Astrocyte (in vitro differentiated cells and primary cell): ENCODE measurements at regions not wholly inside any gene's neighbourhood (a gene's known extent, or its start where the extent isn't known, plus 50 kb on each side); places are given as distances from the start of the nearest gene placed in this dataset.

ENCODE experiments used
- DNase-seq: peaks from one replicate; pipeline ENCODE4 v3.0.0-alpha.2; 2010; ENCODE audit warnings: low read depth
- FAIRE-seq: peaks from 2 replicates; lab custom pipeline; 2011; peaks lifted over from hg19 to GRCh38; lab: Jason Lieb, UNC
- H2AFZ ChIP-seq: 2 replicates; pipeline ENCODE4 v1.6.0; 2012; ENCODE audit warnings: low read depth, low read length, inconsistent platforms
- H3K27ac ChIP-seq: 2 replicates; pipeline ENCODE4 v1.5.1; 2011; ENCODE audit warnings: low read depth, low read length, inconsistent platforms
- H3K27me3 ChIP-seq: 2 replicates; pipeline ENCODE4 v1.6.0; 2011; ENCODE audit warnings: low read length, inconsistent platforms; ENCODE audit not compliant: insufficient read depth
- H3K36me3 ChIP-seq: 2 replicates; pipeline ENCODE4 v1.5.1; 2011; ENCODE audit warnings: low read length, inconsistent platforms; ENCODE audit not compliant: insufficient read depth
- H3K4me1 ChIP-seq: 2 replicates; pipeline ENCODE4 v1.5.1; 2011; ENCODE audit warnings: low read length, inconsistent platforms; ENCODE audit not compliant: insufficient read depth
- H3K4me2 ChIP-seq: 2 replicates; pipeline ENCODE4 v1.6.0; 2012; ENCODE audit warnings: low read length, inconsistent platforms
- H3K4me3 ChIP-seq: 2 replicates; pipeline ENCODE4 v1.5.1; 2011; ENCODE audit warnings: low read depth, mild to moderate bottlenecking, low read length, inconsistent platforms; ENCODE audit not compliant: insufficient read depth
- H3K79me2 ChIP-seq: 2 replicates; pipeline ENCODE4 v1.6.0; 2012; ENCODE audit warnings: mild to moderate bottlenecking, low read length, inconsistent platforms; ENCODE audit not compliant: insufficient read depth
- H3K9ac ChIP-seq: 2 replicates; pipeline ENCODE4 v1.6.0; 2012; ENCODE audit warnings: mild to moderate bottlenecking, low read length, inconsistent platforms
- H3K9me3 ChIP-seq: 2 replicates; pipeline ENCODE4 v1.5.1; 2012; ENCODE audit warnings: low read depth, mild to moderate bottlenecking, low read length, inconsistent platforms; ENCODE audit not compliant: insufficient read depth
- H4K20me1 ChIP-seq: 2 replicates; pipeline ENCODE4 v1.6.0; 2012; ENCODE audit warnings: low read length, inconsistent platforms; ENCODE audit not compliant: insufficient read depth
- H3K27ac Mint-ChIP-seq: one replicate; pipeline ENCODE4 v1.8.0; 2021; ENCODE audit warnings: mild to moderate bottlenecking, mixed read lengths; ENCODE audit not compliant: unreplicated experiment
- H3K27me3 Mint-ChIP-seq: one replicate; pipeline ENCODE4 v1.8.0; 2021; ENCODE audit warnings: low read depth, mixed read lengths; ENCODE audit not compliant: unreplicated experiment
- H3K36me3 Mint-ChIP-seq: one replicate; pipeline ENCODE4 v1.8.0; 2021; ENCODE audit warnings: low read depth, mixed read lengths; ENCODE audit not compliant: unreplicated experiment
- H3K4me1 Mint-ChIP-seq: one replicate; pipeline ENCODE4 v1.8.0; 2021; ENCODE audit warnings: low read depth, mixed read lengths; ENCODE audit not compliant: unreplicated experiment
- H3K4me3 Mint-ChIP-seq: one replicate; pipeline ENCODE4 v1.8.0; 2021; ENCODE audit warnings: mild to moderate bottlenecking, moderate library complexity, mixed read lengths; ENCODE audit not compliant: unreplicated experiment
- H3K9me3 Mint-ChIP-seq: one replicate; pipeline ENCODE4 v1.8.0; 2021; ENCODE audit warnings: mild to moderate bottlenecking, mixed read lengths; ENCODE audit not compliant: unreplicated experiment
- EZH2 ChIP-seq: IDR thresholded peaks from 2 replicates; pipeline ENCODE4 v1.6.1; 2012; ENCODE audit warnings: mild to moderate bottlenecking, low read length, inconsistent platforms; ENCODE audit not compliant: insufficient read depth
- TF ChIP-seq, protein P1 (sequence below): IDR thresholded peaks from 2 replicates; pipeline ENCODE4 v1.5.1; 2011; ENCODE audit warnings: low read depth, mild to moderate bottlenecking, inconsistent platforms, low read length, moderate library complexity; ENCODE audit not compliant: insufficient read depth

DNA sequence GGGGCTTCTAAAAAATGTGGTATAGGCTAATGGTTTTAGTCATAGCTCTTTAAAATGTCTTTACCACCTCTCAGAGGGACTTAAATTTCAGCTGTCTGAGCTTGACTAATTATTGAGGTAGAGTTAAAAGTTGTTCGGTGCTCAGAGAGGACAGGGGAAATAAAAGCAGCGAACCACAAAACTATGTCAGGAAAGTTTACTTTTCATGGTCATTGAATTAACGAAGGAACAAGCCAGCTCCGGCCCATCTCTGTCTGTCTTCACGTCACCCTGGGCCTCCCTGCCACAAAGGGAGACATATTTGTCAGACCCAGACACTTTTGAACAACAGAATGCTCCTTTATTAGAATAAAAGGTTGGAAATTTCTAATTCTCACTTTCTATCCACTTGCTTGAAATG lies 98.8 kb upstream of the EFNA5 start:
- no peak overlapping the region for H3K9ac ChIP-seq
- H2AFZ ChIP-seq, result no peak overlapping the region
- no peaks in the 10 kb centered on the region for H3K4me1 ChIP-seq
- H3K27me3 ChIP-seq, result no peaks in the 10 kb centered on the region
- Mint-ChIP-seq H3K4me1 (no peaks in the 10 kb centered on the region), H3K27ac (no peak overlapping the region), H3K9me3 (no peaks in the 10 kb centered on the region), H3K4me3 (no peak overlapping the region), H3K36me3 (no peaks in the 10 kb centered on the region), H3K27me3 (no peaks in the 10 kb centered on the region)
- DNase-seq, result no peak
- no peak overlapping the region for H3K4me2 ChIP-seq
- no peaks in the 10 kb centered on the region for H3K36me3 ChIP-seq
- no peaks in the 10 kb centered on the region for H4K20me1 ChIP-seq
- no peak overlapping the region for H3K4me3 ChIP-seq
- H3K27ac ChIP-seq, result no peak overlapping the region
- no peak for FAIRE-seq
- TF ChIP-seq EZH2, result no peak
- TF ChIP-seq, protein P1, sequence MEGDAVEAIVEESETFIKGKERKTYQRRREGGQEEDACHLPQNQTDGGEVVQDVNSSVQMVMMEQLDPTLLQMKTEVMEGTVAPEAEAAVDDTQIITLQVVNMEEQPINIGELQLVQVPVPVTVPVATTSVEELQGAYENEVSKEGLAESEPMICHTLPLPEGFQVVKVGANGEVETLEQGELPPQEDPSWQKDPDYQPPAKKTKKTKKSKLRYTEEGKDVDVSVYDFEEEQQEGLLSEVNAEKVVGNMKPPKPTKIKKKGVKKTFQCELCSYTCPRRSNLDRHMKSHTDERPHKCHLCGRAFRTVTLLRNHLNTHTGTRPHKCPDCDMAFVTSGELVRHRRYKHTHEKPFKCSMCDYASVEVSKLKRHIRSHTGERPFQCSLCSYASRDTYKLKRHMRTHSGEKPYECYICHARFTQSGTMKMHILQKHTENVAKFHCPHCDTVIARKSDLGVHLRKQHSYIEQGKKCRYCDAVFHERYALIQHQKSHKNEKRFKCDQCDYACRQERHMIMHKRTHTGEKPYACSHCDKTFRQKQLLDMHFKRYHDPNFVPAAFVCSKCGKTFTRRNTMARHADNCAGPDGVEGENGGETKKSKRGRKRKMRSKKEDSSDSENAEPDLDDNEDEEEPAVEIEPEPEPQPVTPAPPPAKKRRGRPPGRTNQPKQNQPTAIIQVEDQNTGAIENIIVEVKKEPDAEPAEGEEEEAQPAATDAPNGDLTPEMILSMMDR, result no peak
- no peaks in the 10 kb centered on the region for H3K9me3 ChIP-seq
- H3K79me2 ChIP-seq, result no peaks in the 10 kb centered on the region

DNA sequence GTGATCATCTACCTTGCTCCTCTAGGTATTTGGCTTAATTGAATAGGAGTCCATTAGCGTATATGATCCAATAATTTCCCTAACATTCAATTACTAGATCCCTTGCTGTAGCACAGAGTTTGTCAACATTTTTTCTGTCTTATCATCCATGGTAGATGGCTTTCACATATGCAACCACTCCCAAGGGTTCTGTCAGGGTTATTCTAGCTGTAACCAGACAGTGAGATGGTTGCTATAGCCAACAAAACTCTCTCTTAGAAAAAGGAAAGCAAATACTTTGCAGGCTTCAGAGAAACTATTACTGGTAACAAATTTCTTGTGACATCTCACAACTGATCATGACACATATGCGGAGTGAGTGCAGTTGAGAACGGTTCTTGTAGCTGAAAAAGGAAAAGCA lies 96.2 kb upstream of the EFNA5 start:
- no peaks in the 10 kb centered on the region for H3K27me3 ChIP-seq

DNA sequence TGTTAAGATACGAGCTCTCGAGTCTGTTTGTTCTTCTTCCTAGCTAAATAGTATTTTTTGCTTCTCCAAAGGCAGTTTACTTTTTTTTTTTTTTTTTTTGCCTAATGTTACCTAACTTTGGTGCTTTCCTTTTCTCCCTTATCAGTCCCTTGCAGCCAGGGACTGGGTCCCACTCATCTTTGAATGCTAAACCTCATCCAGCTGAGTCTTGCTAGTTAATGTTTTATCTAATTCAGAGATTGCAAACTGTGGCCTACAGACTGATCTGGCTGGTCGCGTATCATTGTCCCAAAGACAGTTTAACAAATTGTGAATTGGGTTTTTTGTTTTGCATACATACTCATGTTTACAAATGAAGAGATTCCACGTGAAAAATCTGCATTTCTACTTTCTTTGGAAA lies 95.7 kb upstream of the EFNA5 start:
- Mint-ChIP-seq H3K36me3 (no peaks in the 10 kb centered on the region), H3K27me3 (no peaks in the 10 kb centered on the region), H3K9me3 (no peaks in the 10 kb centered on the region), H3K4me3 (no peak overlapping the region), H3K27ac (no peak overlapping the region), H3K4me1 (no peaks in the 10 kb centered on the region)
- H3K27me3 ChIP-seq, result no peaks in the 10 kb centered on the region
- FAIRE-seq (no peak), DNase-seq (no peak)
- H3K36me3 ChIP-seq, result no peaks in the 10 kb centered on the region
- no peak for TF ChIP-seq EZH2
- TF ChIP-seq, protein P1, result no peak
- H3K9ac ChIP-seq, result no peak overlapping the region
- H2AFZ ChIP-seq, result no peak overlapping the region
- no peak overlapping the region for H3K4me3 ChIP-seq
- H4K20me1 ChIP-seq, result no peaks in the 10 kb centered on the region
- no peak overlapping the region for H3K4me2 ChIP-seq
- no peaks in the 10 kb centered on the region for H3K79me2 ChIP-seq
- no peak overlapping the region for H3K27ac ChIP-seq
- no peaks in the 10 kb centered on the region for H3K9me3 ChIP-seq
- H3K4me1 ChIP-seq, result no peaks in the 10 kb centered on the region

More for the DNA sequence above, 96.2 kb upstream of the EFNA5 start:
- Mint-ChIP-seq H3K4me3 (no peak overlapping the region), H3K9me3 (no peaks in the 10 kb centered on the region), H3K27ac (no peak overlapping the region), H3K27me3 (no peaks in the 10 kb centered on the region), H3K36me3 (no peaks in the 10 kb centered on the region), H3K4me1 (no peaks in the 10 kb centered on the region)
- no peaks in the 10 kb centered on the region for H3K36me3 ChIP-seq
- no peaks in the 10 kb centered on the region for H4K20me1 ChIP-seq
- H2AFZ ChIP-seq, result no peak overlapping the region
- H3K4me2 ChIP-seq, result no peak overlapping the region
- no peak overlapping the region for H3K27ac ChIP-seq
- FAIRE-seq (no peak), DNase-seq (no peak)
- H3K9me3 ChIP-seq, result no peaks in the 10 kb centered on the region
- H3K4me3 ChIP-seq, result no peak overlapping the region
- H3K79me2 ChIP-seq, result no peaks in the 10 kb centered on the region
- no peaks in the 10 kb centered on the region for H3K4me1 ChIP-seq
- TF ChIP-seq EZH2, result no peak
- TF ChIP-seq, protein P1, result no peak
- no peak overlapping the region for H3K9ac ChIP-seq
